ENCODE measurements at regions not wholly inside any gene's neighbourhood (a gene's known extent, or its start where the extent isn't known, plus 50 kb on each side); places are given as distances from the start of the nearest gene placed in this dataset.
A peak's percentile ranks its signal among the peaks of the same experiment; 100 is the strongest.

DNA sequence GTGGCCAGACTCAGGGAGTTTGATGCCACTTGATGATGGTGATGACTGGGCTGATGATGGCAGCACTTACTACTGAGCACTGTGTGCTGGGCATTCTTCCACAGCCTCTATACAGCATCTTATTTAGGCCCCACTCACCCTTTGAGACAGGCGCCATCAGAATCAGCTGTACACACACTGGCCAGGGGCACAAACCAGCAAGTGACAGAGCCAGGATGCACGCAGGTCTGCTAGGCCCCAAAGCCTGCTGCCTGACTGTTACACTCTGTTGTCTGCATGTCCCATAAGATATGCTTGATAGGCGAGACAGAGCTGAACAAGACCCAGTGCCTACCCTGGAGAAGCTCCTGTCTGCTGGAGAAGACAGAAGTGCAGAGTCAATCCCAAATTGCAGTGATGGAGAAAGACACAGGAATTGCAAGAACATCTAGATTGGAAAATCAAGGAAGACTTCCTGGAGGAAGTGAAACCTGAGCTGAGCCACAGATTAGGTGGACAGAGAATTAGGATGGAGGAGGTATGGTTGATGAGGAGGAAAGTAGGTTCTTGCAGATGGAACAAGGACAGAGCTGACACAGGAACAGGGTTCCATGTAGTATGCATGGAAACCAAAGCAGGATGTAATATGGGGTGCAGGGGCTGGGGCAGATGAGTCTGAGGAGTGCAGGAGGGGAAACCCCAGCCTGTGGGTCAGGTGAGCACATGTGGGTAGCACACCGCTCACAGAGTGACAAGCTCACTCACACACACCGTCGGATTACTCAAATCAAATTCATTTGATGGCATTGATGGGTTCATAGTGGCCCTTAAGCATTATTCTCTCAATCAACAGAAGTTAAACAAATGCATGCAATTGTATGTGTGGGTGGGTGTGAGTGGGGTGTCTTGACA, 117.3 kb downstream of the BEGAIN start:
- no peak for DNase-seq

DNA sequence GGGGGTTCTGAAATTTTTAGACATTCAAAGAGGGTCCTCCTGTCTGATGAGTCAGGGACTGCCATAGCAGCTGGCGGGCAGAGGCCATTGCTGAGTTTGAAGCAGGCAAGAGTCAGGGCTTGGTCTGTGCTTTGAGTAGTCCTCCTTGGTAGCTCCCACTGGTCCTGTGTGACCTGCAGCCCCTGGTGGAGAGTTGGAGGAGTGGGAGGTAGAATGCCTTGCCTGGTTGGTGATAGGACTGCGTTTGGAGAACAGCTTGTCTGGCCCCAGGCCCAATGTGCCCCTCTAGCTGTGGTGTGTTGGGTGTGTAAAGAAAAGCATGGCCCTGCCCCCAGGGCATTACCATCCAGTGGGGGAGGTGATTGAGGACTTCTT, 116.7 kb downstream of the BEGAIN start:
- DNase-seq: peak; percentile 64

DNA sequence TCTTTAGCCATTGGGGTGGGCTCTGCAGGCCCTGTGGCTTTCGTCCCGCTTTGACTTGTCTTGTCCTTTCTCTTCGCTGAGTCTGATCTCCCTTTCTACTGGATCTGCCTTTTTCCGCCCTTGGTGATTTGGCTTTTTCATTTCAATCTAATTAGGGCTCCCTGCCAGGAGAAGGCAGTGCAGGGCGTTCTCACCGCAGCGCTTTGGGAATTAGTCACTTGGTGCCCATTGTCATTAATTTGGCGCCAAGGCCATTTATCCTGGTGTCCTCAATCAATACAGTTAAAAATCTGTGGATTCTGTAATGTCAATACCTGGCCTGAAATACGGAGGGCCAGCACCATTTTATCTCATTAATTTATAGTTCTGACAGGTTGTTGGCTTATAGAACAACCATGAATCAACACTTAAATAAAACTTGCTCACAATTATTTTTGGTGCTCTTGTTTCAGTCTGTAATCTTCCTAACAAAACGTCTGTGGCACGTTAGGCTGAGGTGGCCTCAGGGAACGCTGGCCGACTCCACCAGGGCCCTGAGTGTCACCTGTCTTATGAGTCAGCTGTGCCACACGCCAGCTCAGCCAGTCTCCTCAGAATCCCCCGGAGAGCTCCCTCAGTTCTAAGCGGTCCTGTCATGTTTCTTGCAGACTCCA, 115.7 kb downstream of the BEGAIN start:
- peak; percentile 43 for DNase-seq

DNA sequence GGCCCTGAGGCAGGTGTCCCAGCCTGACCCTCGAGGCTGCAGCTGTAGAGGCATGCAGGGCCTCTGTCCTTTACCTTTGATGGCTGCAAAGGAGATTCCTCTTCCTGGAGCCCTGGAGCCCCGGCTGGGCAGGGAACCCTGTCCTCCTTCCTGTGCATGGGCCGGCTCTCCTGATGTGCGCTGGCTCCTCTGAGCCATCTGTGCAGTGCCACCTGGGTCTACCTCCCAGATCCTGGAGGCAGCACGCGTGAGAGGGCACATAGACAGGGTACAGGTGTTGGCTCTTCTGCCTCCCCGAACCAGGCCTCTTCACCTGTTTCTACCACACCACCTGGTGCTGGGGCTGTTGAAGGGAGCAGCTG, 115.1 kb downstream of the BEGAIN start:
- no peak for DNase-seq

DNA sequence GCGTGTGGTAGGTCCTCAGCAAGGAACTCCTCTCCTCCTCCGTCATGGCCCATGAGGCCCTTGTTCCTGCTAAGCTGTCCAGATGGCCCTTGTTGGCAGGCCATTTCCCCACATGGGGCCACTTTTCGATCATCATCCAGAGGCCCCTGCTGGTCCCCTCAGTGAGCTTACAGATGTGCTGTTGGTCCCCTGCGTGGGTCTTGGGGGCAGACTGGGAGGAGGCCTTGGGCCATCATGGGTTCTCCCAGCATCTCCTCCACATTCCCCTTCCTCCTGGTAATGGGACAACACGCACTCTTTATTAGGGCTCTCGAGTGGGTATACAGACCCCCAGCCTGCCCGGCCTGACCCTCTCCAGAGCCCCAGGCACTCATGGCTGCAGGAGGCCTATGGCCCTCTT, 114.7 kb downstream of the BEGAIN start:
- DNase-seq: no peak

DNA sequence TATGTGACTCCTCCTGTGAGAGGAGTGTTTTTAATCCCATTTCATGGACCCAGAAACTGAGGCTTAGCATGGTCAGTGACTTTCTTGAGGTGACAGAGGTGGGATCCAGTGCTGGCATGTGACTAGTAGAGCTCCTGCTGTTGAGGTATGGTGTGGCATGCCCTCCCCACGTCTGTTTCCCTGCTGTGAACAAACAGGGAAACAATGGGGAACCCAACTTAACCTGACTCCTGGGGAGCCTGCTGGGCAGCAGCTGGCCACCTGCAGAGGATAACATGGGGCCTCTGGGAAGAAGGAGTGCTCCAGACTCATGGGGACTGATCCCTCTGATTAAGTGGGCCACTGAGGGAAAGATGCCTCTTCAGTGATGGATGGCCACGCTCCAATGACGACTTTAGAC, 114.0 kb downstream of the BEGAIN start:
- no peak for DNase-seq

DNA sequence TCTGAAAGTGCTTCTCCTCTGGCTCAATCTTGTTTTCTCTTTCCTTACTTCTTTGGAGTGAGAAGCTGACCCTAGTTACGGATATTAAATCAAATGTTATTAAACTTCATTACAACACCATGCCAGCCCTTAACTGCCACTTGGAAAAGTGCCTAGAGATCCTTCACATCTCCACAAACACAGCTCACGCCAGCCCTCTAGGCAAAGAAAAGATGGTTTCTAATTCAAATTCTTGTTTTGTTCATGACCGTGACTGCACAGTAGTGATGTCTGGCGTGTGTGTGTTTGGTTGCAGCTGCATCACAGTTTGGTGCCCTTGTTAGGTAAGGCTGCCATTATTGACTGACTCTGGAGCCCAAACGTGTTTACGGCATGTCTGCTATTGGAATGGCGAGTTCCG, 113.0 kb downstream of the BEGAIN start:
- no peak for DNase-seq

DNA sequence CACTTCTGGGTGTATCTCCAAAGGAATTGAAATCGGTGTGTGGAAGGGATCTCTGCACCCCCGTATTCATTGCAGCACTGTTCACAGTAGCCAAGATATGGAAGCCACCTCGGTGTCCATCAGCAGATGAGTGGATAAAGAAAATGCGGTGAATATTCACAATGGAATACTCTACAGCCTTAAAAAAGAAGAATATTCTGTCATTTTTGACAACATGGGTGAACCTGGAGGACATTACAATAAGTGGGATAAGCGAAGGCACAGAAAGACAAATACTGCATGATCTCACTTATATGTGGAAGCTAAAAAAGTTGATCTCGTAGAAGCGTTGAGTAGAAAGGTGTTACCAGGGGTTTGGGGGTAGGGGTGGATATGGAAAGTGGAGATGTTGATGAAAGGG, 111.9 kb downstream of the BEGAIN start:
- no peak for DNase-seq

DNA sequence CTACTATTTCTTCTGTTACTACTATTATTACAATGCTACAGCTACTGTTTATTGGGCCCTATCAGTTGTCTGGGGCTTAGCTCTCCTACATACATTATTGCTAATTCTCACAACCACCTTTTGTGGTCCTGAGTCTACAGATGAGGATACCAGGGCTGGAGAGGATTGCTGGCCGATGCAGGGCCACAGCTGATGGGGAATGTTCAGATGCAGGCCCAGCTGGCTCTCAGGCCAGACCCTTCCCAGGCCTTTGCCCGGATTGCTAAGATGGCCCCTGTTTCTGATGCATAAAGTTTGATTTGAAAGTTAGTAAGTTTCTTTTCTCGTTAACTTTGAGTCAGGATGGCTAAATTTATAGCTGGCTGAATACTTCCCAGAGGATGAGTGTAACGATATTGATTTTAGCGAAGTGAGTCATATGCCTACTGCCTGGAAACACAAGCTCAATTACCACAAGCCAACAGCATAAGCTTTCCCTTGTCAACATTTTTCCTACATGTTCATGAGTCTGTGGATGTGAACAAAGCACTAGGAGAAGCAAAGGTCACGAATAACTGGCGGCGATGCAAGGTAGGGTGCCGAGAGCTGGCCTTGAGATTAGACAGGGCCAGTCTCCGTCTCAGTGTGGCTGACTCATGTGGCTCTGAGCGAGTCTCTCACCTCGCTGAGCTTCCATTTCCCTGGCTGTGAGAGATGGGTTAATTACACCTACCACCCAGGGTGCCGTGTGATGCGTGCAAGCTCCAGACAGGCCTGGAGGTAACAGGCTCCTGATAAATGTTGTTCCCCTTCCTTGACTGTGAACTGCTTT, 111.0 kb downstream of the BEGAIN start:
- no peak for DNase-seq

DNA sequence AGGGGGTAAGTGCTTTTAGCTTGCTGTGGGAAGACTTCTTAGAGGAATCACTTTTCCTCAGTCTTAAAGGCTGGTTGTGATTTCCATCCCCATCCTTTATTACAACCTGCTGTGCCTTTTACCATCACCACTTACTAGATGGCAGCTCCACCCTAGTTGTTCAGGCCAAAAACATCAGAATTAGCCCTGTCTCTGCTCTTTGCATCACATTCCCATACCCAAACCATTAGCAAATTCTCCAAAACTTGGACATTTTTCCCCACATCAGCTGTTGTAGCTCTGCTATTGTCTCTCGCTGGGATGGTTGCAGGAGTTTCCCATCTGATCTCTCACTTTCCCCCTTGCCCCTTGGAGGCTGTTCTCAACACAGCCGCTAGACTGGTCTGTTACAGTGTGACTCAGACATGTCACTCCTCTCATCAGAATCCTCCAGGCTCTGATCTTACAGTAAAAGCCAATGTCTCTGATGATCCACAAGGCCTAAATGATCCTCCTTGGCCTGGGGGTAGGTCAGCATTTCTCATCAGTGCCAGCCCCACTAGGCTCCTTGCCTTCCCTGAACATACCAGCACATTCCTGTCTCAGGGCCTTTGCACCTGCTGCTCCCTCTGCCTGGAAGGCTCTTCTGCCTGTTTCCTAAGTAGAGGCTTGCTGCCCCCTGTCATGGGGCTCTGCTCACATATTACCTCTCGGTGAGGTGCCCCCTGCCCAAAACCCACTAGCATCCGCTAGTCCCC, 102.5 kb downstream of the BEGAIN start:
- DNase-seq: no peak

DNA sequence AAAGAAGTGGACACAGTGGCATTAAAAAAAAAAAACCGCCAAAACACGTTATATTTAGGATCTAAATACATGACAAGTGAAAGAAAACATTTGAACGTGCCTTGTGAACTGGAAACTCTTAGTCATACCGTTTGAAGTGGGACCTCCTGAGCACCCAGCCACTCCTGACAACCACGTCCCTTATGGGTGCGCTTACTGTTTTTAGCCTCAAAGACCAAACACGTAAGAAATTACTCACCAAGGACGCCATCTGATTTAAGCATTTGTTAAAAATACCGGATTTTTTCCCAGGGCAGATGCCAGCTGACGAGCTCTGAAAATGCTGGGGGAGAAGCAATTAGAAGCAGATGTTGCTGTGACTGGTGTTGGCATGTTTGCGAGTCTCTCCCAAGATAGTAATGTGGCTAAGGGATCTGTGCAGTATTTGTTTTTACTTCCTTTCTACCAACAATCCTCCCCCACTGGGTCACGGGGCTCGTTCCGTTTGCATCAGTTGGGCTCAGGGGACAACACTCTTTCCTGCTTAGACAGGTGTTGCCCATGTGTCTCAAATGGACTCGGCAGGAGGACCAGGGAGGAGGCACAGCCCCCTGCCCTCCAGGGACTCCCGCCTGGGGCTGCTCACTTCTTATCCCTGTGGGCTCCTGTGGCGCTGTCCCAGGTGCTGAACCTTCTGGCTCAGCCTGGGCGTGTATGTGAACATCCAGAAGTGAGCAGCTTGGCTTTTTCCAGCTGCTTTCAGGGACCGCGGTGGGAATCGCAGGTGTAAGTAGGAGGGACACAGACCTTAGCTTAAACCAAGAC, 101.0 kb downstream of the BEGAIN start:
- peak; percentile 99 for DNase-seq
